Nephron progenitor cell (in vitro differentiated cells): ENCODE measurements at regions not wholly inside any gene's neighbourhood (a gene's known extent, or its start where the extent isn't known, plus 50 kb on each side); places are given as distances from the start of the nearest gene placed in this dataset.

Source experiments
- DNase-seq: peaks from one replicate; pipeline ENCODE4 v3.0.0; 2021
- H3K27ac Mint-ChIP-seq: 2 replicates; pipeline ENCODE4 v1.8.0; 2021; ENCODE audit warnings: mild to moderate bottlenecking, moderate library complexity, mixed read lengths
- H3K27me3 Mint-ChIP-seq: 2 replicates; pipeline ENCODE4 v1.8.0; 2021; ENCODE audit warnings: mild to moderate bottlenecking, low read depth, mixed read lengths; ENCODE audit not compliant: poor library complexity
- H3K36me3 Mint-ChIP-seq: 2 replicates; pipeline ENCODE4 v1.8.0; 2021; ENCODE audit warnings: low read depth, mixed read lengths
- H3K4me1 Mint-ChIP-seq: 2 replicates; pipeline ENCODE4 v1.8.0; 2021; ENCODE audit warnings: mixed read lengths
- H3K4me3 Mint-ChIP-seq: 2 replicates; pipeline ENCODE4 v1.8.0; 2021; ENCODE audit warnings: mild to moderate bottlenecking, moderate library complexity, mixed read lengths
- H3K9me3 Mint-ChIP-seq: 2 replicates; pipeline ENCODE4 v1.8.0; 2021; ENCODE audit warnings: mild to moderate bottlenecking, moderate library complexity, mixed read lengths
- TF ChIP-seq, protein P1 (sequence below): fragments of 200-600 bp; sonication (generic); IDR thresholded peaks from 2 replicates; pipeline ENCODE4 v1.5.0; 2021; ENCODE audit warnings: antibody characterized with exemption

DNA sequence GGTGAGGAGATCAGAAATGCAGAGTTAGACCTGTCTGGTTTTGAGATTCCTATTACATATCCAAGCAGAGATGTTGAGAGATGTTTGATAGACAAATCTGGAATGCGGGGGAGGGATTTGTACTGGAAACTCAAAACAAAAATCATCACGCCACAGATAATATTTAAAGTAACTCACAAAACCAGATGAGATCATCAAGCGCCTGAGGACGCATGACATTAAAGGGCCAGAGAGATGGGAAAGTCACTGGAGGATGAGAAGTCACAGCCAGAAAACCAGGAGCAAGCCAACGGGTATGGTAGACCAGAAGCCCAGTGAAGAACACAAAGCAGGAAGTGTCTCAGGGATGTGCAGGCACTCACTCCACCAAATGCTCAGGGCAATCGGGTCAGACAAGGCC is 87.7 kb downstream of the DLL1 start:
- Mint-ChIP-seq H3K36me3 (no peaks in the 10 kb centered on the region), H3K27me3 (no peaks in the 10 kb centered on the region), H3K4me3 (no peak overlapping the region), H3K4me1 (peaks cover 27% of the 10 kb centered on the region), H3K27ac (no peak overlapping the region), H3K9me3 (peaks cover 13% of the 10 kb centered on the region)
- TF ChIP-seq, protein P1, sequence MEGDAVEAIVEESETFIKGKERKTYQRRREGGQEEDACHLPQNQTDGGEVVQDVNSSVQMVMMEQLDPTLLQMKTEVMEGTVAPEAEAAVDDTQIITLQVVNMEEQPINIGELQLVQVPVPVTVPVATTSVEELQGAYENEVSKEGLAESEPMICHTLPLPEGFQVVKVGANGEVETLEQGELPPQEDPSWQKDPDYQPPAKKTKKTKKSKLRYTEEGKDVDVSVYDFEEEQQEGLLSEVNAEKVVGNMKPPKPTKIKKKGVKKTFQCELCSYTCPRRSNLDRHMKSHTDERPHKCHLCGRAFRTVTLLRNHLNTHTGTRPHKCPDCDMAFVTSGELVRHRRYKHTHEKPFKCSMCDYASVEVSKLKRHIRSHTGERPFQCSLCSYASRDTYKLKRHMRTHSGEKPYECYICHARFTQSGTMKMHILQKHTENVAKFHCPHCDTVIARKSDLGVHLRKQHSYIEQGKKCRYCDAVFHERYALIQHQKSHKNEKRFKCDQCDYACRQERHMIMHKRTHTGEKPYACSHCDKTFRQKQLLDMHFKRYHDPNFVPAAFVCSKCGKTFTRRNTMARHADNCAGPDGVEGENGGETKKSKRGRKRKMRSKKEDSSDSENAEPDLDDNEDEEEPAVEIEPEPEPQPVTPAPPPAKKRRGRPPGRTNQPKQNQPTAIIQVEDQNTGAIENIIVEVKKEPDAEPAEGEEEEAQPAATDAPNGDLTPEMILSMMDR, result no peak
- DNase-seq, result no peak

DNA sequence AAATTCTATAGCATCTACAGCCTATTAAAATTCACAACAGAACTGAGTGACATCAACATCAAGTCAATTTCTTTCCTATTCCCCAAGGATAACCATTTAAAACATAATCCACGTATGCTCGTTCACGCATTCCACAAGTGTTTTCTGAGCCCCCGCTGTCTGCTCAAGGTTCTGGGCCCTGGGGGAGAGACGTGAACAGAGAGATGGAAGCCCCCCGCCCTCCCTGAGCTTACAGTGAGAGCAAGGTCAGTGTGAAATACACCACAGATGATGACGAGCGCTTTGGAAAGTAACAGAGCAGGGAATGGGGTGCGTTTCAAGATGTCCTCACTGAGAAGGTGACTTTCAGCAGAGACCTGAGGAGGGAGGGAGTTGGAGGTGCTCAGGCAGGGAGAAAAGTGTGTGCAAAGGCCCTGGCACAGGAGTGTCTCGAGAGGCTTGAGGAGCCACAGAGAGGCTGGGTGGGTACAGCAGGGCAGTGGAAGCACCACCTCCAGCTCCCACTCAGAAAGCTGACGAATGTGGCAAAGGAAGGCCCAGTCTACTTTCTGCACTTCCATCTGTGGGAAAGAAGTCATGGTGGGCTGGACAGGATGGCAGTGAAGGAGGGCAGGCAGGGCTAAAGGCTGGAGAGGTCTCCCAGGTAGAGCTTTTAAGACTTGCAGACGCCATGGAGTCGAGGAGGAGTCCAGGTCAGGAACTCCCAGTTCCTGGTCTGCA is 88.3 kb downstream of the DLL1 start:
- DNase-seq, result no peak
- H3K27ac Mint-ChIP-seq, result peak overlapping the region; percentile 33
- H3K4me3 Mint-ChIP-seq, result no peak overlapping the region
- H3K9me3 Mint-ChIP-seq, result peaks cover 14% of the 10 kb centered on the region
- no peaks in the 10 kb centered on the region for H3K36me3 Mint-ChIP-seq
- no peaks in the 10 kb centered on the region for H3K27me3 Mint-ChIP-seq
- TF ChIP-seq, protein P1, result no peak
- H3K4me1 Mint-ChIP-seq, result peaks cover 22% of the 10 kb centered on the region

DNA sequence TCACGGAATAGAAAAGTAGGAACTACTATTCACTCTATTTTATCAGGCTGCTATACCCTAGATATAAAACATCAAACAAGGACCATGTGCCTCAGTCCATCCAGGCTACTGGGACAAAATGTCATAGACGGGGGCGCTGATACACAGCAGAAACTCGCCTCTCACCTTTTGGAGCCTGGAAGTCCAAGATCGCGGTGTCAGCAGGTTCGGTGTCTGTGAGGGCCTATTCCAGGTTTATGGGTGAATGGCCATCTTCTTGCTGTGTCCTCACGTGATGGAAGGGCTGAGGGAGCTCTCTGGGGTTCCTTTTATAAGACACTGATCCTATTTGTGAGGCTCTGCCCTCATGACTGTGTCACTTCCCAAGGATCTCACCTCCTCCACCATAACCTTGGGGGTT is 89.5 kb downstream of the DLL1 start:
- TF ChIP-seq, protein P1, result no peak
- peaks cover 26% of the 10 kb centered on the region for H3K9me3 Mint-ChIP-seq
- H3K4me1 Mint-ChIP-seq, result peaks cover 21% of the 10 kb centered on the region
- DNase-seq, result no peak
- no peak overlapping the region for H3K27ac Mint-ChIP-seq
- H3K4me3 Mint-ChIP-seq, result no peak overlapping the region
- peaks cover 4% of the 10 kb centered on the region for H3K36me3 Mint-ChIP-seq
- no peaks in the 10 kb centered on the region for H3K27me3 Mint-ChIP-seq

DNA sequence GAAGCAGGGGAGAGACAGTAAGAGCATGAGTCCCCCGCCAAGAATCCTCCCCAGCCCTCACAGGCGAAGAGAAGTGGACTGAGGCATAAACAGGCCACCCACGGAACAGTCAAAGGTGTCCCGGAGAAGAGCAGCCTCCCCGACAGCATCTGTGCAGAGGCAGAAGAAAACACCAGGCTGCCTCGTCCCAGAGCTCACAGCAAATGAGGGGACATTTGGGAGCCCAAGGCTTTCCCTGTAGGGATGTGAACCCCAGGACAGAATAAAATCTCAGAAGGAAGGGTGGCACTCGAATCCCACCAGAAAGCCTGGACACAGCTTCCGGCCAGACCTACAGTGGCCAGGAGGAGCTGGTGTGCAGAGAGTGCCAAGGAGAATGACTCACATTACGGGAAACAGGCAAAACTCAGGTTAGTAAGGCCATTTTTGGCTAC is 90.4 kb downstream of the DLL1 start:
- H3K9me3 Mint-ChIP-seq, result peaks cover 35% of the 10 kb centered on the region
- no peak overlapping the region for H3K4me3 Mint-ChIP-seq
- no peaks in the 10 kb centered on the region for H3K27me3 Mint-ChIP-seq
- no peak for DNase-seq
- peaks cover 13% of the 10 kb centered on the region for H3K36me3 Mint-ChIP-seq
- peaks cover 15% of the 10 kb centered on the region for H3K4me1 Mint-ChIP-seq
- H3K27ac Mint-ChIP-seq, result peak overlapping the region; percentile 17
- TF ChIP-seq, protein P1, result no peak

DNA sequence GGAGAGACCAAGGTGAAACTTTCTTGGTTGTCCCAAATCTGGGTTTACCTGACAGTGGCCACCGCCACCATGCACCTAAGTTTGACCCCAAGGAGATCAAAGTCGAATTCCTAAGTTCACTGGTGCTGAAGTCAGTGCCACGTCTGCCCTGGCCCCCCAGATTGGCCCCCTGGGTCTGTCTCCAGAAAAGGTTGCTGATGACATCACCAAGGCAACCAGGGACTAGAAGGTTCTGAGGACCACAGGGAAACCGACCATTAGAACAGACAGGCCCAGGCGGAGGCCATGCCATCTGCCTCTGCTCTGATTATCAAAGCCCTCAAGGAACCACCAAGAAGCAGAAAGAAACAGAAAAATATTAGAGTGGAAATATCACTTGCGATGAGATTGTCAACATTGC is 91.2 kb downstream of the DLL1 start:
- Mint-ChIP-seq H3K27me3 (no peaks in the 10 kb centered on the region), H3K9me3 (peaks cover 42% of the 10 kb centered on the region), H3K27ac (no peak overlapping the region), H3K4me1 (peaks cover 15% of the 10 kb centered on the region), H3K4me3 (no peak overlapping the region), H3K36me3 (peaks cover 20% of the 10 kb centered on the region)
- TF ChIP-seq, protein P1, result no peak
- no peak for DNase-seq

DNA sequence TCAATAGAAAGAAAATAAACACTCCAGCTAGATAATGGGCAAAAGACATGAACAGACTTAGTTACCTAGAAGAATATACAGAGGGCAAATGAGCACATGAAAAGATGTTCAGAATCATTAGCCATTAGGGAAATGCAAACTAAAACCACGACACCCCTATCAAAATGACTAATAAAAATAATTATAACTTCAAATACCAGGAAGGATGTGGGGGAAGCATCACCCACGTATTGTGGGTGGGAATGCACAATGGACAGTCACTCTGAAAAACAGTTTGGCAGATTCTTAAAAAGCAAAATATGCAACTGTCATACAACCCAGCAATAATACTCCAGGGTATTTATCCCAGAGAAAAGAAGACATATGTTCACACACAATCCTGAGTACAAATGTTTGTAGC is 92.6 kb downstream of the DLL1 start:
- Mint-ChIP-seq H3K27me3 (no peaks in the 10 kb centered on the region), H3K4me1 (peaks cover 15% of the 10 kb centered on the region), H3K9me3 (peaks cover 46% of the 10 kb centered on the region), H3K36me3 (peaks cover 31% of the 10 kb centered on the region), H3K27ac (no peak overlapping the region), H3K4me3 (no peak overlapping the region)
- TF ChIP-seq, protein P1, result no peak
- DNase-seq, result no peak
